HG02840 (cell line): ENCODE measurements at regions not wholly inside any gene's neighbourhood (a gene's known extent, or its start where the extent isn't known, plus 50 kb on each side); places are given as distances from the start of the nearest gene placed in this dataset.
"Not testable (repeated sequence)": the region's sequence is repeated elsewhere in the genome, so short reads cannot be mapped to it uniquely, and the experiment has no call there.

Experiments used
- ATAC-seq: cut with Tn5 transposase; IDR thresholded peaks from one replicate; pipeline ENCODE4 v1.9.1; 2021; ENCODE audit warnings: mild to moderate bottlenecking, moderate library complexity, moderate number of reproducible peaks; ENCODE audit not compliant: unreplicated experiment, low FRiP score

DNA sequence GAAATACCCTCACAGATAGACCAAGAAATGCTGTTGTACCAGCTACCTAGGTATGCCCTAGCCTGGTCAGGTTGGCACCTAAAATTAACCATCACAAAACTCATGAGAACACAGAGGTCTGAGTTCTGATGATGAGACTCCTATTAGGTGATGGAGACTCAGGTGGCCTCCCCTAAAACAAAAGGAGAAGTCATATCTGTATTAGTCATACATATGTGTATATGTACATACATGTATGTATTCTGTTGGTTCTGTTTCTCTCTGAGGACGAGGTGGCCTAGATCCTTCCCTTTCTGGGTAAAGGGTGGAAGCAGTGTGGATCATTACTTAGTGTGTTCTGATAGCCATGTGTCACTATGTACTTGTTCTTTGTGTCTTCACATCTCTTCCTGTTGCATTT, 207.2 kb upstream of the PRSS1 start:
- ATAC-seq, result no peak

DNA sequence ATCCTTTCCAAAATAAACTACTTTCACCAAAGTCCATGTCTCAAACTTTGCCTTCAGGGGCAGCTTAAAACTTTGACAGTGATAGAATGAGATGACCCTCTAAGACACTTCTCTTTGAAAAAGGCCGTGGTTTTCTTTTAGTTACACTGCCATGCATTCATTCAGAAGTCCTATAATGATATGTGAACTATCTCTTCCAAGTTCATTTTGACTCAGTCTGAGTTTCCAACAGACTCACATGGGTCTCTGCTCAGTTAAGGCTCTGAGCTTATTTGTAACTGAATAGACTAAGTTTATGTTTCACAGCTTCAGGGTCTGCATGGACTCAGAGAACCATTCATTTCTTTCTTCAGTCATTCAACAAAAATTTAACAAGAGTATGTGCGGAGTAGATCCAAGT, 208.9 kb upstream of the PRSS1 start:
- ATAC-seq, result no peak

DNA sequence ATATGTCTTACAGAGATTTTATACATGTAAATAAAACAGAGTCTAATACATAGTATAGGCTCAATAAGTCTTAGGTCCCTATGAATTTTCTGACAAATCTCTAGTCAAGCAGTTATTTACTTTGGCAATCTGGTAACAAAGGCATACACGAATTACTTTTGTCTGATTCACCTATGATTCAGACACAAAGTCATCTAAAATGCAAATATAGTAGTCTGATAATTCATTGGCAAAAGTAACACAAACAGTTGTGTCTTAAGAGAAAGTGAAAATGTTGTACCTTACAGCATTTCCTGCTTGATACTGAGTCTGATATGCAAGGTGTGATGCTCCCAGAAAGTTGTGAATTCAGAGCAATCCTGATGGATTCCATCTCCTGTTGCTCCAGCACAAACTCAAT, 209.4 kb upstream of the PRSS1 start:
- ATAC-seq, result no peak

DNA sequence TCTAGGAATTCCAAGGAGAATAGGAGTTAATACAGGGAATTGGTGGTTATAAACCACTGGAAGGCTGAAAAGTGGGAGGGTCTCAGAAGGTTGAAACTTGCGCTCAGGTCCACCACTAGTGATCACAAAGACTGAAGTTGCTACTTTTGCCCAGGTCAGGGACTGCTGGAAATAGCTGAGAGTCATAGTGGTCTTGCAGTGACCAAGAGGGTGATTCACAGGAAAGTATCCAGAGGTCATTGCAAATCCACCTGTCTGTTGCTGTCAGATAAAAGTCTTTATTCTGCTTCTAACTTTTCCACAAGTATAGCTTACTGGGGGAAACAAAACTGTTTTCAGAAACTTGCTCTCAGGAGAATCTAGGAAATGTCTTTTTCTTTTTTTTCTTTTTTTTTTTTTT, 211.5 kb upstream of the PRSS1 start:
- no peak for ATAC-seq

DNA sequence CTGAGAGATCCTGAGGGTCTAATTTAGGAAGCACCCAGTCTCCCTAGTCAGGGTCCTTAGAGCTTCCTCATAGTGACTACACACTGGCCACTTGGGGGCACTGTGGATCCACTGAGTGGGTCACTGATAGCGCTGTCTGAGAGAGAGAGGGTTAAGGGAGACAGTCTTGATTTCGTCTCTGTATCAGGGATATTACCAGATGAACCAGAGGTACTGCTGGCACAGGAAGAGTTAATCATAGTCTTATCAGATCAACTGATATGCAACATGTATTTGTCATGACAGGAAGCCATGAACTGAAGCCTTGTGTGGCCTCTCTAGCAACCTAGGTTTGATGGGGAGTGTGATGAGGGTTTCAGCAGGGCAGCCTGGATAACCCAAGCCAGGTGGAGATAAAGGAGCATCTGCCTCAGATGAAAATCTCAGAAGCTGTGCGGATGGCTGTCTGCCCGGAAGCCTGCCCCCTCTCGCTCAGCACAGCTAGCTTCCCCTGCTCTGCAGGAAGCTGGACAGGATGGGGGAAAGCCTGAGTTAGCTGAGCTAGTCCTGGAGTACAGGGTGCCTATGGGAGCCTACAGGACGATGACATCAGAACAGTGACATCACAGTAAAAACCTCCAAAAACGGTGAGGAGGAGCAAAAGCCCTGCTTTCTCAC, 214.0 kb upstream of the PRSS1 start:
- ATAC-seq, result no peak

DNA sequence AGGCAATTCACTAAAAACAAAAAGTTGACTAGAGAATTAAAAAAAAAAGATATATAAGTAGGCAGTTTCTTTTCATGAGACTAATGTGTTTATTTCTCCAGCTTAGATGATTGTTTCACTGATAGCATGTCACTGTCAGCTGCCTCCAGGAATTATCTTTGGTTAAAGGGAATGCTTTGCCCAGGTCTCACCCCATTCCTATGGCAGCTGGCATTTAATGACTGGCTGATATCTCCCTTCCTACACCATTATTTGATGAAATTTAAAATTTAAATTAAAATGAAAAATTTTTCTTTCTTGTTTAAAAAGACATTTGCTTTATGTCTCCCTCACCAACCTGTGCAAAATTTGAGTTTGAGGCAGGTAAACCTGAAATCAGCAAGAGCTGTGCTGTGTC, 214.5 kb upstream of the PRSS1 start:
- no peak for ATAC-seq

DNA sequence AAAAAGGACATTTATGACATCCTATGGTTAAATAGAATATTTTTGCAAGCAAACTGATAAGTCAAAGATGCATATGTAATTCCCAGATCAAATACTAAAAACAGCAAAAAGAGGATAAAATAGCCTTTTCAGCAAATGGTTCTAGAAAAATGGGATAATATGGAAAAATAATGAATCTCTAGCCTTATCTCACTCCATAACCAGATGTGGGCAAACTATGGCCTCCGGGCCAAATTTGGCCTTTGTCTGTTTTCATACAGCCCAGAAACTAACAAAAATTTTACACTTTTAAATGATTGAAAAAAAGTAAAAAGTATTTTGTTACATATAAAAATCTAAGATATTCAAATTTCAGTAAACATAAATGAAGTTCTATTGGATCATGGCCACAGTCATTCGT, 215.4 kb upstream of the PRSS1 start:
- ATAC-seq, result no peak

DNA sequence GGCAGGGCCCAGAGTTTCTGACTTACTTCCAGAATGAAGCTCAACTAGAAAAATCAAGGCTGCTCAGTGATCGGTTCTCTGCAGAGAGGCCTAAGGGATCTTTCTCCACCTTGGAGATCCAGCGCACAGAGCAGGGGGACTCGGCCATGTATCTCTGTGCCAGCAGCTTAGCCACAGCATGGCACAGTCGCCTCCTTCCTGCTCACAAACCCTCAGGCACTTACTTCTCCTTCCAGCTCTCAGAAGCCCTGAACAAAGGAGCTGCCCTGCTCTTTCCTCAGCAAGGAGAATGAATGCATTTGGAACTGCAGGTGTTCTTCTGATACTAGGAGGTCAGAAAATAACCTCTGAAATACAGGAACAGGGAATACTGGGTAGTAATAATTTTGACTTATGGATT, 219.7 kb upstream of the PRSS1 start:
- no peak for ATAC-seq

DNA sequence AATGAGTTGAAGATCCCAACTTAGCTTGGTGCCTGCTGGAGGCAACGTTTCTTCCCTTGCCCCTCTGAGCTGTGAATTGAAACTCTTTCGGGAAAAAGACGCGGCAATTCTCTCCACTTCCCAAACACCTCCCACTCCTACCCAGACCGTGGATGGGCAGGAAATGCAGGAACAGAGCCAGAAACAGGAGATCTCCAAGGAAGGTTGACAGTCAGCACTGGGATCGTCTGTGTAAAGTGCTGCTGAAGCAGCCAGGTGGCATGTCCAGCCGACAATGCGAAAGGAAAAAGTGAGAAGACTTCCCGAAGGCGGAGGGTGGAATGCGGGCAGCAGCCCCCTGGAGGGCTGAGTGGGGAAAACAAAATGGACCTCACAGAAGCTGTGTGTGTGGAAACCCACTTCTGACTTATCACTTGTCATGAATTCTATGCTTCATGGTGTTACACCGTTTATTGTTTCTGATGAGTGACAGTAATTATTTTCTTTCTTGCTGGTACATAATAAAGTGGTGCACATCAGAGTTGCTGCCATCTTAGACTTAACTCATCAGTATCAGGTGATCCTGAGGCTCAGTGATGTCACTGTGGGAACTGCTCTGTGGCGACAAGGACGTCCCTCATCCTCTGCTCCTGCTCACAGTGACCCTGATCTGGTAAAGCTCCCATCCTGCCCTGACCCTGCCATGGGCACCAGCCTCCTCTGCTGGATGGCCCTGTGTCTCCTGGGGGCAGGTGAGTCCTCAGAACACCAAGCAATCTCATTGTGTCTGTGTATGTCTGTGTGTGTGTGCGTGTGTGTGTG, 220.5 kb upstream of the PRSS1 start:
- ATAC-seq, result no peak

DNA sequence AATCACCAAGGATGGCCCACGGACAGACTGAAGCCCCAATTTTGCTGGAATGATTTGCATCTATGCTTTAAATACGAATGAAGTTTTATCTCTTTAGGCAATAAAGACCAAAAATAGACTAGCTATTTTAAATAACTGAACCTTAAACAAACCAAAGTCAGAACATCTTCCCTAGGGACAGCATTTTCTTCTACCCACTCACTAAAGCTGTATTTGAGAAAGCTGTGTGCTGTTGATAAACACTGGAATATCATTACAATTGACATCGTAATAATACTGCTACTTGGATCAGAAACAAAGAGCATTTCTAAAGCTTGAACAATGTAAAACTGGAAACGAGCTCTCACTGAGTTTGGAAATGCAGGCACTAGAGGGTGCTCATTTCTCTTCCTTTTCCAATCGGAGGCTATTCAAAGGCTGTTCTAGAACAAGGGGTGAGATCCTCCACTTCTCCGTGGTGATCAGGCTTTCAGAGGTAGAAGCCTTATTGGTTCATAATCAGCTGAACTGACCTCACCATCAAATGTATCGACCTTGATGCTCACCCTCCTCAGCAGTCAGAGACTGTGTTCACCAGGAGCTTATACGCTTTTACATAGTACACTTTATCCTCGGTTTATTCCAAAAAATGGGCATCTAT, 225.3 kb upstream of the PRSS1 start:
- no peak for ATAC-seq

DNA sequence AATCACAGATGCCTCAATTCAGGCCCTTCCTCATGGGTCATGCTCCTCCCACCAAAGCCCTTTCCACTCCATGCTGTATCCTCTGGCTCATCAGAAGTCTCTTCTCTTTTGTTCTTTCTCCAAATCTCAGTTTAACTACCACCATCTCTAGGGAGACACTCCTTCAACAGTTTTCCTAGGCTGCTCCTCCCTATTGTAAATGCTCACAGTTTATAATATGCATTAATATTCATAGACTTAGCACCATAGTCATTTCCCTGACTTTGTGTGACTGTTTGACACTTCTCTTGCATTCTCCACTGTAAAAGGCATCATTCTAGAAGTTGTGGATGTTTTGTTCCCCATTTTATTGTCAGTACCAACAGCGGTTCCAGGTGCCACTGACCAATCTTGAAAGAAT, 226.5 kb upstream of the PRSS1 start:
- ATAC-seq, result no peak

DNA sequence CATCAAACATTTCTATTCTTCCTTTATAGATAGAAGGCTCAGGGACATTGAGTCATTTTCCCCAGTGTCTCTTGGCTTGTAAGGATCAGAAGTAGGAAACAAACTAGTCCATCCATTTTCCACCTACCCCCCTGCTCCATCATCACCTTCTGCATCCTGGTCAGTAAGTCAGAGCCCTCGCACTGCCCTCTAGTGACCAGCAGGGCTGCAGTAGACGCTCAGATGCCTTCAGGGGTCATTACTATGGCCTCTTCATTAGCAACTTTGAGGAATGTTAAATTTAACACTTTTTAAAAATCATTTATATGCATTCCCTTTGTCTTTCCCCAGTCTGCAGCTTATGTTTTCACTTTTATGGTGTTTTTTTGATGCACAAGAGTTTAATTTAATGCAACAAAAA, 228.4 kb upstream of the PRSS1 start:
- not testable (repeated sequence) for ATAC-seq

DNA sequence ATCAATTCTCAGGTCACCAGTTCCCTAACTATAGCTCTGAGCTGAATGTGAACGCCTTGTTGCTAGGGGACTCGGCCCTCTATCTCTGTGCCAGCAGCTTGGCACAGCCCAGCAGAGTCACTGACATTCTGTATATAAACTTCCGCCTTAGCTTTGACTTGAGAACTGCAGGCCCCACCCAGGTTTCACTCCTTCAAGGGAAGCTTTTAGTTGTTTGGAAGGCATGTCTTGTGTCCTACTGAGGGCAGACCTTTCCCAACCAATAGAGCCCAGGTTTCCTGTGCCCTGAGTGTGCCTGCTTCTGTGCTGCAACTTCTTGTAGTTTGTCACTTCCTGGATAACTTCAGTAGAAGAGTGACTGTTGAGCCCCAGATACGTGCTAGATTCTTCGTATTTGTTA, 228.8 kb upstream of the PRSS1 start:
- ATAC-seq, result not testable (repeated sequence)

DNA sequence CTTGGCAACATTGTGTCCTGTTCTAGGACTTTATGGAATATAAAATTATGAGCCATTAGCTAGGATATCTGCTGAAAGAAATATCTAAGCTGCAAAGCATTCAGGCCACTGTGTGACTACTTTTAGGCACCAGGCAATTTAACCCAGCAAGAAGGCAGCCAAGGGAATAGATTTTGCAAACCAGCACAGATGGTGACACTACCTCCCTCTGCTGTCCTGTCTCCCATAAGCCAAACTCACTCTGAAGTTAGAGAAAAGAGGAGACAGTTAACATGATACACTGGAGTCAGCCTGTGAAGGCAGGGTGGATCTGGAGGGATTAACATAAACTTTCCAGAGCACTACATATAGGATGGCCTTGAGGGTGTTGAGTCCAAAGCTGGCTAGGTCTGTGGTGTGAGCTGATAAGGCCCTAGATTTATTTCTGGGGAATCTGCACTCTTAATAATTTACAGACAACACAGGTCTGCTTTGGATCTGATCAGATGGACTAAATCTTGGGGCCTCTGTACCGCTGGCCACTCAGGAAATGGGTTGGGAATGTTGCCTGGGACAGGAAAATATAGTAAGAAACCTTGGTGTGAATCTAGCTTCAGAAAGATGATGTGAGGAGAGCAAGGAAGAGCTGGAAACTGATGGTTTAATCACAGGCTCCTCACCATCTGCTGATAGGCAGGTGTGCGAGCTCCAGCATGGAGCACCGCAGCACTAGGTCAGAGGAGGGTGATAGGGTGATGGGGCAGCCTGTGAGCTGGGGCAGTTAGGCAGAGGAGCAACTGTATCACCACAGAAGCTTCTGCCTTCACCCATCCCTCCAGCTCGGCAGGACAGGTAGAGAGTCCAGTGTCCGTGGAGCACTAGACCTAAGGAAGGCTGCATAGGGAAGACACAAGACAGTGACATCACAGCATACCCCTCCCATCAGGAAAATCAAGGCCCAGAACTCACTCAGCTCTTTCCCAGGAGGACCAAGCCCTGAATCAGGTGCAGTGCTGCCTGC, 229.9 kb upstream of the PRSS1 start:
- no peak for ATAC-seq

DNA sequence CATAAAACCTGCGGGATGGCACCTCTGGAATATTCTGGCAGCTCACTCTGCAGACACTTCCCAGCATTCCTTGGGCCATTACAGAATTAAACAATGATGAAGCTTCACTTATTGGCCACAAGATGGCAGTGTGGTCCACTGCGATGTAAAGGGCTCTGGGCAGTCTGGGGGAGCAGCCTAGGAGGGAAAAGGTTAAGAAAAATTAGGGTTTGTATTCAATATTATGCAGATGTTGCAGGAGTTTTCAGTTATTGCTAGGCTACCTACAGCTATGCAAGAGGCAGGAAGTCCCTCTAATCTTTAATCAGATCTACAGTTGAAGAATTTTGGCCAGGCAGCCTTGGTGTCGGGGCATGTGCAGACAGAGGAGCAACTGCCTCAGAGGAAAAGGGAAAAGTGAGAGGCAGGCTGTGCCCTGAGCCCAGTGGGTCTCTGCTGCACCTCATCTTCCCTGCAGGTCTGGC, 233.2 kb upstream of the PRSS1 start:
- ATAC-seq, result peak; percentile 81

DNA sequence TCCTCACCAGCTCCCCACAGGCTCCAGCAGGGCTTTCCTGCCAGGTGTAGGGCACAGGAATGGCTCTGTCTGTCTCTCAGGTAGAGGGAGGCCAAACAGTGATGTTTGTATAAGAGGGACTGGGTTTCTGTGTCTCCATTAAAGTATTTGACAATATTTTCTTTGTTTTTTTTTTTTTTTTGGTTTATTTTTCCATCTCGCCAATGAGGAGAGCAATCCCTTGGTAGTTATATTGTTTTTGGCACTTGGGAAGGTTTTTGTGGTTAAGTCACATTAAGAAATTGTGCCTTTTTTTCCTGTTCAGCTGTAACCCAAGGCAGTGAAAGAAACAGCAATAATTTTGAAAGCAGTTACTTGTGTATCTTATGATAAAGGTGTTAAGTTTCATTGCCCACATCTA, 234.6 kb upstream of the PRSS1 start:
- ATAC-seq, result not testable (repeated sequence)

DNA sequence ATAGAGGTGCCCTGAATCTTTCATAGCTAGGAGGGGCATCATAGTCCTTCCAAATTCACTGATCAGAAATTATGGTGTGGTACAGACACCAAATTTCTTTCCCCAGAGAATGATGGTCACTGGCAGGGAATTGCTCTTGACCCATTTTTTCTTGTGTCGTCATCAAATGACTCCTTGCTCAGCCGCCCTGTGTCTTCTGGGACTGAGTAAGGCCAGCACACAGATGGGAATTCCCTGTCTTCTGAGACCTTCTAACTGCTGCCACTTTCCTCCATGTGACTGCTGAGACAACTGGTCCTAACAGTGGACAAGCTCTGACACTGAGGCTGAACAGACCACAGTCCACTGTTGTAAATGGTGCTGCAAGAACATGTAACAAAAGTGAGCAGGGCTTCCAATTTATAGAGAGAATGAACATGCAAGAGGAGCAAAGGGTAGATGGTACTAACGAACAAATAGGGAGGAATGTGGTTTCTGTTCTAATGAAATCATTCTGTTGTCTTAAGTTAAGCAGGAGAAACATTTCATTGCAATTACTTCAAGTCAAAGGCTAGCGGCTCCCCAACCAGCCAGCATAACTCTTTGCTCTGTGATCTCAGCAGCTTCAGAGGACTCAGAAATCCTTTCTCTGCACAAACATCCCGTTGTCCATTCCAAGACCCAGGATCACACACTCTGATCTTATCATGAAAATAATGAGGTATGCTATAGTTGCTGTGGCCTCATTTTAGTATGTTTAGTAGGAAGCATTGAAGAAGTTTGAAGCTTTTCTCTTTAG, 235.9 kb upstream of the PRSS1 start:
- no peak for ATAC-seq

DNA sequence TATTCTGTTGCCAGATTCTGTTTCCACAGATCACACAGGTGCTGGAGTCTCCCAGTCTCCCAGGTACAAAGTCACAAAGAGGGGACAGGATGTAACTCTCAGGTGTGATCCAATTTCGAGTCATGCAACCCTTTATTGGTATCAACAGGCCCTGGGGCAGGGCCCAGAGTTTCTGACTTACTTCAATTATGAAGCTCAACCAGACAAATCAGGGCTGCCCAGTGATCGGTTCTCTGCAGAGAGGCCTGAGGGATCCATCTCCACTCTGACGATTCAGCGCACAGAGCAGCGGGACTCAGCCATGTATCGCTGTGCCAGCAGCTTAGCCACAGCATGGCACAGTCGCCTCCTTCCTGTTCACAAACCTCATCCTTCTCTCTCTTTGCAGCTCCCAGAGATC, 237.5 kb upstream of the PRSS1 start:
- ATAC-seq, result no peak

DNA sequence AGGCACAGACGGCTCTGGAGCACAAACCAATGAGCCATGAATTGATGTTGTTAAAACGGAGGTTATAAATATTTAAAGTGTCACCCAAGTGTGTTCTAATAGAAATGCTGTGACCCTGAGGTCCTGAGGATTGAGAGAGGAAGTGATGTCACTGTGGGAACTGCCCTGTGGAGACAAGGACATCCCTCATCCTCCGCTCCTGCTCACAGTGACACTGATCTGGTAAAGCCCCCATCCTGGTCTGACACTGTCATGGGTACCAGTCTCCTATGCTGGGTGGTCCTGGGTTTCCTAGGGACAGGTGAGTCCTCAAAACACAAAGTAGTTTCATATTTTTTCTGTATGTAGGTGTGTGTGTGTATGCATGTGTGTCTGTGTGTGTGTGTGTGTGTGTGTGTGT, 237.9 kb upstream of the PRSS1 start:
- no peak for ATAC-seq

DNA sequence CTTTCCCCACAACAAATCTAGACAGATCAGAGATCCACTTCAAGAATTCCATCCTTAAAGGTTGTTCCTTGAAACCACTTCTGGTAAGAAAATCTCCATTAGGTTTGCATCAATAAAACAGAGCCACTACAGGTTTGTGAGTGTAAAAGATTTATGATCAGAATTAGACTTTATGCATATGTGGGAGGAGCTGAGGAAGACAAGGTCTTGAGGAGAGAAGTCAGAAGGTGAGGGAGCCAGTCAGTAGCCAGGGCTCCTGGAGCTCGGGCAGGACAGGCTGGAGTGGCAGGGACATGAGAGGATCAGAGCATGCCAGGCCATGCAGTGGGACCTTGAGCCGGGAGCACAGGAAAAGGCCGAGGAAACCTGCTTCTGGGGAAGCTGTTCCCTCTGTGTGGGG, 240.0 kb upstream of the PRSS1 start:
- ATAC-seq, result not testable (repeated sequence)
